K562 (cell line): ENCODE measurements at regions not wholly inside any gene's neighbourhood (a gene's known extent, or its start where the extent isn't known, plus 50 kb on each side); places are given as distances from the start of the nearest gene placed in this dataset.

Source experiments
- ATAC-seq: fragments of 200-7000 bp; cut with Tn5 transposase; 3 replicates; pipeline ENCODE4 v1.9.1; 2020; ENCODE audit warnings: moderate library complexity
- BruUV-seq: library from RNA; stranded (reverse); fragments of 400-500 nt; replicated peaks from 2 replicates; lab custom pipeline; 2021; lab: Mats Ljungman, UMichigan
- CTCF ChIA-PET: fragments of 300-600 bp; formaldehyde crosslinking; extraction: SDS; loops from one replicate; lab custom pipeline; 2021; ENCODE audit warnings: low intra/inter-chr PET ratio; lab: Yijun Ruan, JAX
- POLR2A ChIA-PET: fragments of 300-600, 350-650 bp; sonication (Branson Sonifier 250); formaldehyde crosslinking; extraction: SDS; loops from one replicate; lab custom pipeline; 2021; ENCODE audit warnings: antibody characterized with exemption, inconsistent platforms; lab: Yijun Ruan, JAX
- DNase-seq, 4 experiments: peaks; one replicate each; pipeline versions ENCODE4 v3.0.0 to v3.0.0-alpha.2; 2011 to 2018; ENCODE audit warnings: low spot score in 3 of 4, mixed read lengths in 3 of 4; ENCODE audit errors: extremely low read depth in 1 of 4
- FAIRE-seq: peaks from 2 replicates; lab custom pipeline; 2011; peaks lifted over from hg19 to GRCh38; lab: Jason Lieb, UNC
- H2AFZ ChIP-seq: 2 replicates; pipeline ENCODE4 v1.6.0; 2011; ENCODE audit warnings: low read depth, low read length, control low read depth, inconsistent platforms
- H3K27ac ChIP-seq: fragments of 200-600 bp; 3 replicates; pipeline ENCODE4 v1.8.0; 2011; ENCODE audit warnings: low read depth, mild to moderate bottlenecking, control low read depth, inconsistent platforms, low read length, moderate library complexity, mixed read lengths; ENCODE audit errors: extremely low read depth
- H3K27me3 ChIP-seq, 2 experiments: fragments of 300-600 bp in 1 of 2; 2 replicates in 1 of 2; 3 replicates in 1 of 2; pipeline versions ENCODE4 v1.6.0 to v1.8.0; 2011; ENCODE audit warnings: inconsistent platforms in 2 of 2, low read length in 2 of 2, mild to moderate bottlenecking in 1 of 2, mixed read lengths in 1 of 2, moderate library complexity in 1 of 2; ENCODE audit not compliant: control insufficient read depth in 2 of 2, insufficient read depth in 2 of 2
- H3K36me3 ChIP-seq: fragments of 300-600 bp; 3 replicates; pipeline ENCODE4 v1.8.0; 2011; ENCODE audit warnings: mild to moderate bottlenecking, low read length, inconsistent platforms; ENCODE audit not compliant: control insufficient read depth, insufficient read depth
- H3K4me1 ChIP-seq, 2 experiments: fragments of 200-600 bp in 1 of 2; replicated peaks in 1 of 2; 2 replicates in 1 of 2; 3 replicates in 1 of 2; pipeline versions ENCODE4 v1.5.1 to v1.8.0; 2011; ENCODE audit warnings: inconsistent platforms in 2 of 2, low read length in 2 of 2, mild to moderate bottlenecking in 1 of 2, mixed read lengths in 1 of 2, moderate library complexity in 1 of 2; ENCODE audit not compliant: control insufficient read depth in 2 of 2, insufficient read depth in 2 of 2
- H3K4me2 ChIP-seq: 2 replicates; pipeline ENCODE4 v1.6.1; 2011; ENCODE audit warnings: low read length, control low read depth, inconsistent platforms, mixed read lengths; ENCODE audit not compliant: insufficient read depth
- H3K4me3 ChIP-seq: fragments of 200-600 bp; sonication (generic), shearing (Covaris generic); 2 replicates; pipeline ENCODE4 v1.5.1; 2016; ENCODE audit warnings: control low read depth, inconsistent platforms
- H3K79me2 ChIP-seq: fragments of 200-600 bp; 3 replicates; pipeline ENCODE4 v1.8.0; 2011; ENCODE audit warnings: low read length, inconsistent platforms; ENCODE audit not compliant: control insufficient read depth, insufficient read depth
- H3K9ac ChIP-seq, 2 experiments: 2 replicates each; pipeline versions ENCODE4 v1.6.0 to v1.6.1; 2011; ENCODE audit warnings: low read depth in 2 of 2, low read length in 2 of 2, control low read depth in 1 of 2, inconsistent platforms in 1 of 2, mild to moderate bottlenecking in 1 of 2, mixed read lengths in 1 of 2; ENCODE audit not compliant: insufficient read depth in 1 of 2
- H3K9me1 ChIP-seq: one replicate; pipeline ENCODE4 v1.6.0; 2011; ENCODE audit warnings: inconsistent platforms, mild to moderate bottlenecking, low read length, moderate library complexity; ENCODE audit not compliant: control insufficient read depth, insufficient read depth
- H3K9me3 ChIP-seq: replicated peaks from 2 replicates; pipeline ENCODE4 v1.5.1; 2011; ENCODE audit warnings: low read depth, low read length, inconsistent platforms; ENCODE audit not compliant: control insufficient read depth, insufficient read depth
- H4K20me1 ChIP-seq: replicated peaks from 2 replicates; pipeline ENCODE4 v1.6.1; 2011; ENCODE audit warnings: low read length, inconsistent platforms, mixed read lengths; ENCODE audit not compliant: control insufficient read depth, insufficient read depth
- CBFA2T2 ChIP-seq: fragments of 450-650 bp; conservative IDR thresholded peaks from 2 replicates; pipeline ENCODE4 v1.6.1; 2017; ENCODE audit warnings: mild to moderate bottlenecking
- CBFA2T3 ChIP-seq: fragments of 450-650 bp; IDR thresholded peaks from 2 replicates; pipeline ENCODE4 v1.6.1; 2017
- DIDO1 ChIP-seq: fragments of 450-650 bp; IDR thresholded peaks from 2 replicates; pipeline ENCODE4 v1.6.1; 2016; ENCODE audit warnings: low read depth, missing biosample characterization, missing genetic modification characterization
- EP400 ChIP-seq: fragments of 450-650 bp; IDR thresholded peaks from 2 replicates; pipeline ENCODE4 v1.6.1; 2017; ENCODE audit warnings: antibody characterized with exemption, mild to moderate bottlenecking, moderate library complexity
- FOXK2 ChIP-seq, 2 experiments: fragments of 450-650 bp; IDR thresholded peaks in 1 of 2; conservative IDR thresholded peaks in 1 of 2; 2 replicates each; pipeline ENCODE4 v1.6.1; 2016; ENCODE audit warnings: low read depth in 2 of 2, mild to moderate bottlenecking in 1 of 2
- KLF10 ChIP-seq: fragments of 250-450 bp; sonication (Bioruptor Pico); IDR thresholded peaks from 2 replicates; pipeline ENCODE4 v1.6.1; 2021; ENCODE audit warnings: matching md5 sums
- MAFF ChIP-seq: IDR thresholded peaks from 2 replicates; pipeline ENCODE4 v1.6.1; 2012; ENCODE audit warnings: low read length, improper control_type of control experiment
- MED1 ChIP-seq: sonication (generic); formaldehyde crosslinking; IDR thresholded peaks from 2 replicates; pipeline ENCODE4 v1.8.1; 2023; ENCODE audit warnings: missing genetic modification reagents, borderline replicate concordance
- MTA3 ChIP-seq: fragments of 450-650 bp; formaldehyde crosslinking; IDR thresholded peaks from 2 replicates; pipeline ENCODE4 v1.6.1; 2017; ENCODE audit warnings: mild to moderate bottlenecking, borderline replicate concordance
- NR2C2 ChIP-seq, 2 experiments: fragments of 200-800 bp in 1 of 2; sonication (Bioruptor generic) in 1 of 2; sonication (generic) in 1 of 2; formaldehyde crosslinking in 1 of 2; IDR thresholded peaks; 2 replicates each; pipeline versions ENCODE4 v1.6.1 to v1.8.0; 2016 to 2022; ENCODE audit warnings: mild to moderate bottlenecking in 1 of 2, missing compliant biosample characterization in 1 of 2, missing genetic modification characterization in 1 of 2, missing genetic modification reagents in 1 of 2
- RBM25 ChIP-seq: fragments of 200-400 bp; formaldehyde crosslinking; IDR thresholded peaks from 2 replicates; pipeline ENCODE4 v1.6.1; 2018; ENCODE audit warnings: low read length, low read depth, moderate library complexity; ENCODE audit not compliant: severe bottlenecking
- SIN3B ChIP-seq: fragments of 450-650 bp; IDR thresholded peaks from 2 replicates; pipeline ENCODE4 v1.6.1; 2017; ENCODE audit warnings: low read depth, mild to moderate bottlenecking, moderate library complexity
- STAT5B ChIP-seq: fragments of 250-450 bp; sonication (Bioruptor Pico); IDR thresholded peaks from 2 replicates; pipeline ENCODE4 v1.8.0; 2021; ENCODE audit warnings: mild to moderate bottlenecking, inconsistent platforms
- TCF3 ChIP-seq: sonication (generic); formaldehyde crosslinking; IDR thresholded peaks from 2 replicates; pipeline ENCODE4 v1.4.0; 2020; ENCODE audit warnings: mild to moderate bottlenecking, missing genetic modification reagents
- THRB ChIP-seq: fragments of 450-650 bp; formaldehyde crosslinking; conservative IDR thresholded peaks from 2 replicates; pipeline ENCODE4 v1.4.0; 2022; ENCODE audit warnings: mild to moderate bottlenecking, missing genetic modification characterization
- TSC22D4 ChIP-seq: fragments of 450-650 bp; IDR thresholded peaks from 2 replicates; pipeline ENCODE4 v1.6.1; 2016; ENCODE audit warnings: missing genetic modification characterization, missing biosample characterization, control low read depth
- UBTF ChIP-seq, 2 experiments: IDR thresholded peaks; 2 replicates each; pipeline ENCODE4 v1.6.1; 2012; ENCODE audit warnings: improper control_type of control experiment in 2 of 2, low read depth in 2 of 2, low read length in 2 of 2, borderline replicate concordance in 1 of 2
- ZNF165 ChIP-seq: fragments of 250-450 bp; sonication (Bioruptor Pico); IDR thresholded peaks from 2 replicates; pipeline ENCODE4 v1.4.0; 2020; ENCODE audit warnings: borderline replicate concordance
- ZNF23 ChIP-seq: fragments of 250-450 bp; sonication (Bioruptor Pico); IDR thresholded peaks from 2 replicates; pipeline ENCODE4 v1.4.0; 2020; ENCODE audit warnings: mild to moderate bottlenecking
- ZNF24 ChIP-seq: fragments of 450-650 bp; IDR thresholded peaks from 2 replicates; pipeline ENCODE4 v1.6.1; 2016
- ZNF586 ChIP-seq: fragments of 450-650 bp; formaldehyde crosslinking; conservative IDR thresholded peaks from 2 replicates; pipeline ENCODE4 v1.4.0; 2020; ENCODE audit warnings: mild to moderate bottlenecking, moderate library complexity
- WGBS: fragments of 100-300 bp; shearing (Covaris generic); methylation state at CpG from one replicate; pipeline ENCODE4 v1.1.6; 2016; ENCODE audit warnings: low coverage, mixed read lengths; ENCODE audit not compliant: insufficient coverage; ENCODE audit errors: missing lambda C conversion rate; 5-methylcytosine and 5-hydroxymethylcytosine counted together
- in situ Hi-C: fragments of 300-500 bp; cut with MboI; formaldehyde crosslinking; loops from 4 replicates; pipeline ENCODE4 v1.15.0; 2018; ENCODE audit warnings: inconsistent platforms, mixed read lengths
- intact Hi-C: fragments of 100-400 bp; cut with micrococcal nuclease; formaldehyde crosslinking; loops from 2 replicates; pipeline ENCODE4 v1.14.2; 2022

GRCh38 chr6:15957655-15958169 lies 171.2 kb upstream of the MYLIP start:
- peaks cover 10% of the 10 kb centered on the region; the same call in 1 of the 2 replicates for H3K9me3 ChIP-seq
- no peaks in the 10 kb centered on the region for H3K9me1 ChIP-seq
- FAIRE-seq (no peak), ATAC-seq (no peak), DNase-seq (no peak)
- no peak overlapping the region for H3K4me3 ChIP-seq
- H2AFZ ChIP-seq = peak overlapping the region; percentile 0; the same call in 1 of the 2 replicates
- no peaks in the 10 kb centered on the region for H3K79me2 ChIP-seq
- H3K4me2 ChIP-seq = no peak overlapping the region
- H3K4me1 ChIP-seq = peaks cover 8 to 29% of the 10 kb centered on the region in 2 experiments
- intact Hi-C loops (no loop called here), in situ Hi-C loops (no loop called here)
- no peak overlapping the region for H3K27ac ChIP-seq
- no peak overlapping the region for H3K9ac ChIP-seq
- no peaks in the 10 kb centered on the region for H3K27me3 ChIP-seq
- no peaks in the 10 kb centered on the region for H4K20me1 ChIP-seq
- WGBS = 36% methylated on average over 2 of the region's 2 CpGs
- BruUV-seq = no TSS peak
- POLR2A ChIA-PET = interaction anchor here (0.6 to 1.7 kb wide), 4 partner anchors 9 to 173 kb away, joined by 3 to 5 read pairs (median 3); partner anchors contain the start of gene MYLIP
- H3K36me3 ChIP-seq = no peaks in the 10 kb centered on the region
- CTCF ChIA-PET = interaction anchor here (0.5 kb wide), 1 partner anchor 172 kb away, joined by 4 read pairs; no protein-coding TSS in a partner anchor
- TF ChIP-seq TSC22D4 (no peak), FOXK2 (conservative IDR thresholded peaks at IDR 0.05 in 1 of 2, IDR thresholded peaks at IDR 0.05 in 1 of 2; ENCODE audit: low read depth in 2 of 2) (peak; percentile 39 to 62; a peak in 1 of 4 replicates), RBM25 (no peak), NR2C2 (CRISPR knock-in tag; IDR thresholded peaks at IDR 0.05) (no peak), NR2C2 (tag; IDR thresholded peaks at IDR 0.05) (no peak), ZNF24 (peak; percentile 85; the same call in 1 of the 2 replicates), SIN3B (no peak), EP400 (no peak), TCF3 (CRISPR knock-in tag) (peak; percentile 54), ZNF165 (CRISPR knock-in tag) (no peak), CBFA2T3 (peak; percentile 61), STAT5B (CRISPR knock-in tag) (no peak), MAFF (no peak), MTA3 (no peak), MED1 (no peak), CBFA2T2 (0 out of 2 replicates have a peak, but pooled peaks have one; percentile 13), THRB (CRISPR knock-in tag) (no peak), ZNF586 (no peak), ZNF23 (CRISPR knock-in tag) (no peak), DIDO1 (tag) (no peak), UBTF (IDR thresholded peaks at IDR 0.05; ENCODE audit: borderline replicate concordance in 1 of 2, low read depth in 2 of 2, low read length in 2 of 2) (no peak), KLF10 (CRISPR knock-in tag) (no peak)
